GM21825 (cell line): ENCODE measurements at regions not wholly inside any gene's neighbourhood (a gene's known extent, or its start where the extent isn't known, plus 50 kb on each side); places are given as distances from the start of the nearest gene placed in this dataset.
"Not testable (repeated sequence)": the region's sequence is repeated elsewhere in the genome, so short reads cannot be mapped to it uniquely, and the experiment has no call there.

Source experiments
- ATAC-seq: cut with Tn5 transposase; IDR thresholded peaks from one replicate; pipeline ENCODE4 v1.9.1; 2021; ENCODE audit warnings: mild to moderate bottlenecking, moderate library complexity; ENCODE audit not compliant: unreplicated experiment

DNA sequence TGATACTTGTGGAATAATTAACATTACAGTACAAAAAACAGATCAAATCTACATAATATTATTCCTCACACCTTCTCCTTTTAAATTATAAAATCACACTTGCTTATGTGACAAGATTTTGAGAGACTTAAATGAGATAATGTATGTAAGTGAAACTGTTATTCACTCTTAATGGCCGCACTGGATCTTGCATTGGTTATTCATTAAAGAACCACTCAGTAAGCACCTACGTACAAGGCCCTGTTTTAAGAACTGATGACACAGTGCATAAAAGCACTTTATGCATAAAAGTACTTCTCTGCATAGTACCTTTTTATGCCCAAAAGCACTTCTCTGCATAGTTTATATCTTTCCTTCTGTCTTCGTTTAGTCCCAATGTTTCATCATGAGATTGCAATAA is 172.1 kb downstream of the GOLGA6L6 start:
- ATAC-seq: no peak

- no peak for ATAC-seq
Measured at GRCh38 chr15:20368974-20369373, 172.6 kb downstream of the GOLGA6L6 start.

DNA sequence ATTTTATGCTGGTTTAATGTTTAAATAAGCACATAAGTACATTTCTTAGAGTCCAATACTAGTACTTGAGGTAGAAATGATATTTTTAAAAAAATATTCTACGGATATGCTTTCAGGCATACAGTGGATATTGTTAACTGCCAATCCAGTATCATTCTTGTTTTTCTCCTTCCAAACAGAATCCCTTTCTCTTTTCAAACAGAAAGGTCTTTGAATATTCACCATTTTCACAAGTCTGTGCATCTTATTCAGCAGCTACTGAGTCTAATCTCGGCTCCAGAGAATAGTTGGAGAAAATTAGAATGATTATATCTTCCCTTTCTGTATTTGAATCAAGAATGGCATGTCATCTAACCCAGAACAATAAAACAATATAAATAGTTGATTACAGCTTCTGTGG is 174.5 kb downstream of the GOLGA6L6 start:
- no peak for ATAC-seq

DNA sequence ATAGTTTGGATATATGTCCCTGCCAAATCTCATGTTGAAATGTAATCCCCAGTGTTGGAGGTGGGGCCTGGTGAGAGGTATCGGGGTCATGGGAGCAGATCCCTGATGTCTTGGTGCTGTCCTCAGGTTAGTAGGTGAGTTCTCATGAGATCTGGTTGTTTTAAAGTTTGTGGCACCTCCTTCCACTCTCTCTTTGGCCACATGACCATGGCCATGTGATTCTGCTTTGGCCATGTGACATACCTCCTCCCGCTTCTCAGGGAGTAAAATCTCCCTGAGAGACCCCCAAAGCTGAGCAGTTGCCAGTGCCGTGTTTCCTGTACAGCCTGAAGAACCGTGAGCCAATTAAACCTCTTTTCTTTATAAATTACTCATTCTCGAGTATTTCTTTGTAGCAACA is 178.0 kb downstream of the GOLGA6L6 start:
- not testable (repeated sequence) for ATAC-seq

GRCh38 chr15:20361091-20361490 is 180.5 kb downstream of the GOLGA6L6 start:
- ATAC-seq: no peak

DNA sequence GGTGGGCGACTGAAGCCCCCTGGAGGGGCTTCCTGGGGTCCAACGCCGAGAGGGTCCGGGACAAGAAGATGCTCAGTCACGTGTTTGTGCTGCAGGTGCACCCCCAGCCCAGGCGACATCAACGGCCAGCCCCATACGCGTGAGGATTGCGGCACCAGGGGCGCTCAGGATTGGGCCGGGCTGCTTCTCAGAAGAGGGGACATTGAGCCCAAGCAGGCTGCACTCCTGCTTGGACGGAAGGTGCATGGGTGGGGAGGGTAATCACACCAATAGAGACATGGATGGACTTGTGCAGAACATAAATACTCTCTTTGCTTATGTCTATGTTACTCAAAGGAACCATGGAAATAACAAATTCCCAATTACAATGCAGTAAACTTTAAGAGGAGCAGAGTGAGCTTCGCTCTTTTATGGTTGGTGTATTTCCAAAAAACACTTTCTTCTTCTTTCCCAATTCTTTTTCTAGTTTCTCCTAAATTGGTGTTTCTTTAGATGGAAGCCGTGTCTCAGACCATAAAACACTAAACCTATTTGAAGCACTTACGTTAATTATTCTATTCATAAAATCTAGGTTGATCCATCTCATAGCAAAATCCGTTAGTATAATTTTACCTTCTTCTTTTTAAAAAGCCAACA is 182.7 kb downstream of the GOLGA6L6 start:
- no peak for ATAC-seq

DNA sequence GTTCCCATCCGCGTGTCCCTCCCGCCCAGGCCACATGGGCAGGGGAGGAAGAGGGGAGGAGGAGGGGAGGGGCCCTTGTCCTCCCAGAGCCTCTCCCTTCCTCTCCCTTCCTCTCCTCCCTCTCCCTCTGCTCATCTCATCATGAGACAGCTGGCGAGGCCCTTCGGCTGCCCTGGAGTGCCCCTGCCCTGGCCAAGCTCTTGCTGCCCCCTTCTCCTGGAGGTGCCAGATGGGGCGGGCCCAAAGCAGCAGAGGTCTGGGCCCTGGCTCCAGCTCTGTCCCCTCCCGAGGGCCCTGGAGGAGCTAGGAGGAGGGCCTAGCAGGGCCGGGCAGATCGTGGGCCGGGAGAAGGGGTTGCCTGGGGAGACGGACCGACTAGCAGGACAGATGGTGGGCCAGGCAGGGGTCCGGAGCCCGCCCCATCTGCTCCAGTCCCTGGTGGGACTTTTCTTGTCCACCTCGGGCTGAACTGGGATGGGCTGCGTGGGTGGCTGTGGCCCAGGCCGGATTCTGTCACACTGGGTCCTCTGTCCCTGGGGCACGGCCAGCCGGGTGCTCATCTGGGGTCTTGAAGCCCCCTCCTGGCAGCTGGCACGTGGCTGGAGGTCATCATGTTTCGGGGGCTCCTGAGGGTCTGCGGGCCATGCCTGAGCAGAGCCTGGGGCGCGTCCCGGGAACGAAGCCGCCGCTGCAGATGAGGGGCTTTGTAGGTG is 183.4 kb downstream of the GOLGA6L6 start:
- ATAC-seq: no peak

DNA sequence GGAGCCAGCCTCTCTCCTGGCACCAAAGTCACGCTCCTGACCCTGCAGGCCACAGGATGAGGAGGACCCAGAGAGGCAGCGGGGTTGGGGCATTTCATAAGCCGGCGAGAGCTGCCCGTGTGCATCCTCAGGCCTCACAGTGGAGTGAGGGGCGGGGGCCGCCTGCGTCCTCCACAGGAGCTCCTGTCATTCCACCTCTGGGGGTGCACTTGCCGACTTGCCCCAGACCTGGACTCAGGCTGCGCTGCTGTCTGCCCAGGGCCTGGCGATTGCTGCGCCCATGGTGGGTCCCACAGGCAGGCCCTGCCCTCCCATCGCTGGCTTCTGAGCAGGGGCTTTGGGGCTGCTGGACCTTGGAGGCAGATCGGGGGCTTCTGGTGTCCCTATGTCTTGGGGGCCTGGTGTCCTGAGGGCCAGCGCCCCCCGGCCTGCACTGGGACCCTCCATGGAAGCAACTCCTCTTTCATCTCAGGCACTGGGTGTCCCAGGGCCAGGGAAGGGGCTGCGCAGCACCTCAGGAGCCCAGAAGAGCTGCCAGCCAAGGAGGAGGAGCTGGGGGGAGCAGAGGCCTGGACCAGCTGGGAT is 184.0 kb downstream of the GOLGA6L6 start:
- no peak for ATAC-seq

DNA sequence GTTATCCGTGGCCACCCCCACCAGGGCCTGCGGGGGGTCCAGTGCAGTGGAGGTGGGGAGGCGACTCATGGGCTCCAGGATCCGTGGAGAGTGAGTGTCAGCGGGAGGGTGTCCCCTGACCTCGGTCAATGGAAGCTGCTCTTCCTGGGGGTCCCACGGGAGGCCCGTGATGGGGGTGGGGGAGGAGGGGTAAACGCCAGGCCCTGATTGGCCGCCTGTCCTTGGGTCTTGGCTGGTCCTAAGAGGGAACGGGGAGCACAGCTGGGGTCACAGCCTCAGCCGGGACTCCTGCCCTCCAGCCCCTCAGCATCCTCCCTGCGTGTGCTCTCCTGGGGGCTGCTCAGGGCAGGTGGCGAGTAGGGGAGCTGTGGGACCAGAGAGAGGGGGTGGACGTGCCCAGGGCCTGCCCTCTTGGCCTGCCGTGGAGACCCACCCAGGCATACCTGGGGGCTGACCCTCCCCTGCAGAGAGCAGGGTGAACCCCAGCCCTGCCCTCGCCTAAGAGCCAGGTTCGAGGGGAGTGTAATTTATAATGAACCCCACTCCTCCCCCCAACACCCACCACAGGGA is 184.6 kb downstream of the GOLGA6L6 start:
- ATAC-seq: peak; percentile 4

DNA sequence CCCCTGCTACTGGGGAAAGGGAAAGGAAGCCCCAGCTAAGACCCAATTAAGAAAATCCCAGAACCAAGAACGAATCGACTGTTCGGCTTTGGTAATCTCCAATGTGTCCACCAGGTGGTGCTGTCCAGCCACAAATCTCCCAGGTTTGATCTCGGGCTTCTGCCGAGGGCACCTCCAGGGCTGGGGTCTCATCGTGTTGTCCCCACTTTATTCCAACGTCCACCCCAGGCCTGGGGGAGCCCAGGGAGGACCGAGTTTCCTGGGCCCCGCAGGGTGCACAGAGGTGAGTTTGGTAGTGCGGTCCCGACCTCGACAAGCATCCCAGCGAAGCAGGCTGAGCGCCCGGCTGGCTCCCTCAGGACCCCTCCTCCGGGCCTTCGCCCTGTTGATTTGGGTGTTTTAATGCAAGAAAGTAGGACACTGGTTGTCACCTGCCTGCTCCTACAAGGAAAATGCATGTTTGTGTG is 185.1 kb downstream of the GOLGA6L6 start:
- peak; percentile 54 for ATAC-seq

GRCh38 chr15:20355256-20355868 is 186.2 kb downstream of the GOLGA6L6 start:
- no peak for ATAC-seq

- ATAC-seq: not testable (repeated sequence)
Measured at GRCh38 chr15:20354884-20355223, 186.7 kb downstream of the GOLGA6L6 start.

GRCh38 chr15:20353966-20354883 is 187.4 kb downstream of the GOLGA6L6 start:
- ATAC-seq: no peak

- ATAC-seq: no peak
Measured at GRCh38 chr15:20352241-20353200, 189.1 kb downstream of the GOLGA6L6 start.

- ATAC-seq: no peak
Measured at GRCh38 chr15:20351448-20351971, 190.1 kb downstream of the GOLGA6L6 start.

DNA sequence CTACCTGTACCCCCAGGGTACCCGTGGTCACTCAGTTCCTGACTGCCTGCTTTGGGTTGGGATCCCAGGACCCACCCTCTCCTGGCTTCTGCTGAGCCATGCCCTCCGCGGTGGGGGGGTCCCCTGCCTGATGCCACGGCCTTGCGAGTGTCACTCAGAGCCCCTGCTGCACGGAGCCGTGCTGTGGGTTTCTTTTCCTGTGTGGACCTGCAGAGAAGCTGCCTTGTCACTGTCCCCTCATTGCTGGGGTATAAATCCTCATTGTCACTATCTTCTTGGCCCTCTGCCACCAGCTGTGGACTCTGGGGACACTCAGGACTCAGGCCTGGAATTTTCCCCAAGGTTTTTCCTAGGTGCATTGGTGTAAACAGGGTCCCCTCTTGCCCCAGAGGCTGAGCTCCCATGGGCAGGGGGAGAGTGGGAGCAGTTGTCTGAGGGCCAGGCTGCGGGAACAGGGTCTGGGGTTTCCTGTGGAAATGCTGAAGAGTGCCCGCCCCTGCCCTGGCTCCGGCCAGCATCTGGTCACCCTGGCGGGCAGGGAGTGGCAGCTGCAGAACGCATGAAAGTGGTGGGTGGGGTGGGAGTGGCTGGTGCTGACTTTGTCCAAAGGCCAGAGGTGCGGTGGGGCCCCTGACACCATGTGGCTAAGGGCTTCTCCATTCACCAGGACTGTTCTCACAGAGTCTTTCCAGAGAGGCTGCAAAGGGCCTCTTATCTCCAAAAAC is 191.7 kb downstream of the GOLGA6L6 start:
- no peak for ATAC-seq

DNA sequence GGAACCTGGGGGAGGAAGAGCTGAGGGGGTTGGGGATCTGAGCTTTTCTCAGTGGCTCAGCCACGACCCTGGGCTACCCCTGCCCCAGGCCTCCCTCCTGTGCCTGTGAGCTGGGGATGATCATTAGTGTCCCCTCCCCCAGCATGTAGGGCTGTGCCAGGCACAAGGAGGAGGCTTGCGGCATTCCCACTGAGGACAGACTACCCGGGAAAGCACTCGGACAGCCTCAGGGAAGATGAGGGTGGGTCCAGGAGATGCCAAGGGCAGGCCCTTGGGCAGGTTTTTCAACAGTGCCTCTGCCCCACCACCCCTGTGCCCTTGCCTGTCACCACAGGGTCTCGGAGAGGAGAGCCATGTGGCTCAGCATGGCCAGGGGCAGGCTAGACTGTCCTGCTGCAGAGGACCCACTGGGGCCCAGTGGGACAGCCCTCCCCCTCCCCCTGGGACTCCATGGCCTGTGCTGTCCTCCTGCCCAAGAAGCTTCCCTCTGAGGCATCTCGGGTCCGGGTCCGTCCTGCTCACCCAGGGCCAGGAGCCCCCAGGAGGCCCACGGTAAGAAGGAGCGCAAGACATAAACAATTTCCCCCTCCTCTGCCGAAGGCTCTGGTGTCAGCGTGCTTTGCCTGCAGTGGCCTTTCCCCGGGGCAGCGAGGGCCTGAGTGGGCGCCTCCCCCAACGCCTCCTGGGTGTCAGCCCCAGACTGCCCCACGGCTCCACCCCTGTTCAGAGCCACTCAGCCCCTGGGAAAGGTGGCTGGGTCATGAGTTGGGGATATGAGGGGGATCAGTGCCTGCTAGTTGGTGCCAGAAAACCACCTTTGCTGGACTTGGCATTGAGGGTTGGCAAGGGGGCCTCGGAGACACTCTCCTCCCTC is 192.5 kb downstream of the GOLGA6L6 start:
- no peak for ATAC-seq
